Left ventricle myocardium superior (tissue), 1 donor: ENCODE measurements at regions not wholly inside any gene's neighbourhood (a gene's known extent, or its start where the extent isn't known, plus 50 kb on each side); places are given as distances from the start of the nearest gene placed in this dataset.

ENCODE experiments used
- ATAC-seq: fragments of 200-7000 bp; cut with Tn5 transposase; one replicate; pipeline ENCODE4 v1.9.1; 2020; ENCODE audit warnings: mild to moderate bottlenecking, moderate library complexity
- DNase-seq: peaks from one replicate; pipeline ENCODE4 v3.0.0-alpha.2; 2020
- intact Hi-C: fragments of 100-400 bp; cut with micrococcal nuclease; formaldehyde crosslinking; loops from one replicate; pipeline ENCODE4 v1.11.0; 2022
- donor health status: DM: no; HTN: yes; CAD: no; lungs with severe emphysema.

- ATAC-seq (no peak), DNase-seq (no peak)
- intact Hi-C loops: no loop called here
Measured at GRCh38 chr11:106467501-106467900, 390.0 kb downstream of the AASDHPPT start.

DNA sequence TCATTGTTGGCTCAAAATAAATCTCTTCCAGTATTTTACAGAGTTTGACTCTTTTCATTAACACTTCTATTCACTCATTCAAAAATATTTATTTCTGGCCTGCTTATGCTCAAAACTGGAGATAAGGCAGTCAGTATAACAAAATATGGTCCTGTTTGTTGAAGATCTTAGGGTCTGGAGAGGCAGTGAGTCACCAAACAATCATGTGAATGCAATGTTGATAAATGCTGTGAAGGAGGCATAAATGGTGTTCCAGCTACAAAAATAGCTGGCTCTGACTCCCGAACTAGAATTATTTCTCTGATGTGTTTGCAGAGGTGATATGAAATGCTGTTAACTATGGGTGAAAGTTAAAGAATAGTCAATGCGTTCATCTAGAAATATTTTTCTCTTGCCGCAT lies 390.6 kb downstream of the AASDHPPT start:
- DNase-seq: no peak
- no peak for ATAC-seq
- intact Hi-C loops: no loop called here

DNA sequence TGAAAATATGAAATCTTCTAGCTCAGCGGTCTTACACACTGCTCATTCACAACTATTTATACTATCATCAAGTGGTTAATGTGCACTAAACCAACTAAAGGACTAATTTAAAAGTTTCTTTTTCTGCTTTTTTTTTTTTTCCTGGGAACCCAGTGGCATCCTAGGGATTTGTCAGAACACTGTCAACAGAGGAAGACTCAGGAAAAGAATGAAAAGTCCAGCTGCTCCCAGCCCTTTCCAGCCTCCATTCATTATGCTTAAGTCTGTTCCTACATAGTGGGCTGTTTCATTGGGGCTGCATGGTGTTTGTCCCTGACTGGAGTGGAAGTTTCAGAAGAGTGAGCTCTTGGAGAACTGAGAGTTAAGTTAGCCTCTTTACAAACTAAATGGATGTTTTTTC lies 391.1 kb downstream of the AASDHPPT start:
- DNase-seq: no peak
- ATAC-seq: no peak
- intact Hi-C loops: no loop called here

GRCh38 chr11:106470230-106470629 lies 392.8 kb downstream of the AASDHPPT start:
- intact Hi-C loops: loop anchor here (10.0 kb wide), 1 partner anchor 55 kb away; no protein-coding TSS in a partner anchor
- ATAC-seq (no peak), DNase-seq (no peak)

GRCh38 chr11:106471276-106471675 lies 393.8 kb downstream of the AASDHPPT start:
- intact Hi-C loops: loop anchor here (10.0 kb wide), 1 partner anchor 56 kb away; no protein-coding TSS in a partner anchor
- ATAC-seq (peak; percentile 58), DNase-seq (no peak)

- no peak for ATAC-seq
- intact Hi-C loops: loop anchor here (10.0 kb wide), 1 partner anchor 58 kb away; no protein-coding TSS in a partner anchor
- no peak for DNase-seq
Measured at GRCh38 chr11:106473089-106473722, 395.7 kb downstream of the AASDHPPT start.

GRCh38 chr11:106474274-106474673 lies 396.8 kb downstream of the AASDHPPT start:
- ATAC-seq: no peak
- intact Hi-C loops: loop anchor here (10.0 kb wide), 1 partner anchor 59 kb away; no protein-coding TSS in a partner anchor

GRCh38 chr11:106475181-106475580 lies 397.7 kb downstream of the AASDHPPT start:
- DNase-seq: no peak
- intact Hi-C loops: loop anchor here (10.0 kb wide), 1 partner anchor 60 kb away; no protein-coding TSS in a partner anchor
- ATAC-seq: no peak

More at GRCh38 chr11:106474274-106474673, 396.8 kb downstream of the AASDHPPT start:
- no peak for DNase-seq

- no peak for ATAC-seq
- DNase-seq: no peak
- intact Hi-C loops: loop anchor here (10.0 kb wide), 1 partner anchor 63 kb away; no protein-coding TSS in a partner anchor
Measured at GRCh38 chr11:106477776-106478175, 400.3 kb downstream of the AASDHPPT start.

DNA sequence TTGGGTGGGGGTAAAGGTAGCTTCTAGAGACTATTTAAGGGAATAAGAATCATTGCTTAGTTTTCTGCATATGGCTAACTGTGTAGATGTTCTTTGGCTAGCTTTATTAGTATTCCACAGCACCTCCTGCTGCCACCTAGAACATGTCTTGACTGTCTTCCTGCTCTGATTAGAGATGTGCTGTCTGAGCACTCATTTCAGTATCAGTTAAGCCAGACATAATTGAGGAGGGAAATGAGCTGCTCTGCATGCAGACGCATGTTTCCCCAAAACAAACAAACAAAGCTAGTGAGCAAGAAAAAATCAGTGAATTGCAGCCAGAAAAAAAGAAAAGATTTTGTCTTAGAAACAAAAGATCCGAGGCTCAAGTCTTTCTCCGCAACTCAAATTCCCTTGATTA lies 402.2 kb downstream of the AASDHPPT start:
- intact Hi-C loops: loop anchor here (10.0 kb wide), 1 partner anchor 65 kb away; no protein-coding TSS in a partner anchor
- DNase-seq (no peak), ATAC-seq (no peak)

- intact Hi-C loops: no loop called here
- no peak for ATAC-seq
- no peak for DNase-seq
Measured at GRCh38 chr11:106480581-106481190, 403.2 kb downstream of the AASDHPPT start.

- intact Hi-C loops: no loop called here
- ATAC-seq (no peak), DNase-seq (no peak)
Measured at GRCh38 chr11:106482917-106483785, 405.7 kb downstream of the AASDHPPT start.

DNA sequence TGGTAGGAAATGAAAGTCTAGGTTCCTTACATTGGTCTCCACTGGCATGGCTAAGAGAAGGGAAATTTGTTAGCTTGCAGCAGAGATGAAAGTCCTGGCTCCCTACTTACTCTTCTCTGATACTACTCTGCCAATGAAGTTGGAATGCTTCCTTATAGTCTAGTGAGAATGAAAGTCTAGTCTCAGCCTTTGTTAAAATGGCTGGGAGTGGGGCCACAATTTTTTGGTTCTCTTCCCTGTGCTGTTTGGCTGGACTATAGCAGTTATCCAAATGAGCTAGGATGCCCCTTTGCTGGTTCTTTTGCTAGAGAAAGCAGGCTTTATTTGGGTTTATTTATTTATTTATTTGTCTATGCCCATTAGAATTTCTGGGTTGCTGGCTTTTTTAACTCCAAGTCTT lies 414.3 kb downstream of the AASDHPPT start:
- DNase-seq (no peak), ATAC-seq (no peak)
- intact Hi-C loops: no loop called here

DNA sequence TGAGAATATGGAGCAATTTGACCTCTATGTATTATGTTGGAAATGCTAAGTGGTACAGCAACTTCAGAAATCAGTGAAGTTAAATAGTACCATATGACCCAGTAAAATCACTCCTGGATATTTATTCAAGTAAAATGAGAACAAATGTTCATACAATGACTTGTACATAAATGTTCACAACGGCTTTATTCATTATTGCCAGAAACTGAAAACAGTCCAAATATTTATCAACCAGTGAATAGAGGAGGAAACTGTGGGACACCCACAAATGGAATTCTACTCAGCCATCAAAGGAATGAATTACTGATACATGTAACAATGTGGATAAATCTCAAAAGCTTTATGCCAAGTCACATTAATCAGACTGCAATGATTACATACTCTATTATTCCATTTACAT lies 416.3 kb downstream of the AASDHPPT start:
- DNase-seq: no peak
- intact Hi-C loops: no loop called here
- no peak for ATAC-seq

DNA sequence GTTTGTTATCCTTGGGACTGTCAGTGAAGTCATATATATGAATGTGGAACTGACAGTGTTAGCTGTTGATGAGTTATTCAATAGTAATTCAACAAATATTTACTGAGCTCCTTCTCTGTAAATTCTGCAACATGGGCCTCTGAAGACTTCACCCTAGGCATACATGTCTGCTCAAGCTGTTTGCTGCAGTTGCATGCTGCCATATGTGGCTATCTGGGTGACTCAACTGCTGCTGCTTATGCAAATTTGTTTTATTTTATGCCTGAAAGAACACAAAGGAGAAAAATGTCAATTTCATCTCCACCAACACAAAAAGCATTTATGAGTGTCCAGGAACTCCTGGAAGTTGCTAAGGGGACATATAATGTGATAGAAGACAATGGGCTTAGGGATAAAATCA lies 417.6 kb downstream of the AASDHPPT start:
- DNase-seq (no peak), ATAC-seq (no peak)
- intact Hi-C loops: no loop called here

DNA sequence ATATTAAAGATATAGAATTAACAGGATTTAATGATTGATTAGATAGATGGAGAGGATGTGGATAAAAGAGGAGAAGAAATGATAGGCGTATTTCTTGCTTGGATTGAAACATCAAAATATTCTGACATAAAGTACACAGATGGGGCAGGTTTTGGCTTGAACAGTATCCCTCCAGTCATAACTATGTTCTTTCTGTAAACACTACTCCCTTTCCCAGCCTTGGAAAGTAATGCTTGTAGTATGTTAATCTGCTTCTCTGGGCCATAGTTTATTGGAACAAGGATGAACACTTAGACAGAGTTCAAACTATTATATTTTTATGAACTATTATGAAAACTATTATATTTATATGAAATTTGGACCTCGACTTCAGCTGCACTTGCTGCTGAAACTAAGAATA lies 419.2 kb downstream of the AASDHPPT start:
- DNase-seq: no peak
- ATAC-seq: no peak
- intact Hi-C loops: no loop called here

- no peak for ATAC-seq
- no peak for DNase-seq
- intact Hi-C loops: no loop called here
Measured at GRCh38 chr11:106497321-106497720, 419.9 kb downstream of the AASDHPPT start.

DNA sequence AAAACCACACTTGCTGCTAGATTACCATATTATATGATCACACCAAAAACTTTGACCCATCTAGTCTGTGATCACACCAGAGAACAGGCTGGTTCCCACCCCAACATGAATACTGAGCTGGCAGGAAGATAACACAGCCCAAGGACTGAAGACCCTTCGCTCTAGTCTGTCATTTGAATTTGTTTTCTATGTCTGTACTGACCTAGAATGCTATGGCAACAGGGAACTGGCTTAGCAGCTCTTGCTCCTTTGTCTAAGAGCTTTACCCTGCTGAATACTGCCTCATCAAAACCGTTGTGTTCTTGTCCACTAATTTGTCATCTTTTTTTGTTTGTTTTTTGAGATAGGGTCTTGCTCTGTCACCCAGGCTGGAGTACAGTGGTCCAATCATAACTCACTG lies 420.4 kb downstream of the AASDHPPT start:
- intact Hi-C loops: no loop called here
- DNase-seq (no peak), ATAC-seq (no peak)

GRCh38 chr11:106503901-106504300 lies 426.4 kb downstream of the AASDHPPT start:
- intact Hi-C loops: no loop called here
- ATAC-seq (no peak), DNase-seq (no peak)
